Endometrium (tissue), 2 donors: ENCODE measurements at regions not wholly inside any gene's neighbourhood (a gene's known extent, or its start where the extent isn't known, plus 50 kb on each side); places are given as distances from the start of the nearest gene placed in this dataset.
"Not testable (repeated sequence)": the region's sequence is repeated elsewhere in the genome, so short reads cannot be mapped to it uniquely, and the experiment has no call there.

ENCODE experiments used
- FAIRE-seq: peaks from 2 replicates; lab custom pipeline; 2012; peaks lifted over from hg19 to GRCh38; lab: Jason Lieb, UNC
- donor health status: control.
- donor health status: control.

- FAIRE-seq: no peak
These were observed 890.3 kb upstream of the AUTS2 start for GRCh38 chr7:68707958-68708357.

- FAIRE-seq: no peak
These were observed 885.2 kb upstream of the AUTS2 start for GRCh38 chr7:68712956-68713495.

- not testable (repeated sequence) for FAIRE-seq
These were observed 884.1 kb upstream of the AUTS2 start for GRCh38 chr7:68714135-68714534.

GRCh38 chr7:68715907-68716306 lies 882.4 kb upstream of the AUTS2 start:
- FAIRE-seq: no peak

GRCh38 chr7:68717176-68717575 lies 881.1 kb upstream of the AUTS2 start:
- FAIRE-seq: no peak

- FAIRE-seq: no peak
These were observed 880.2 kb upstream of the AUTS2 start for GRCh38 chr7:68718097-68718551.

- no peak for FAIRE-seq
These were observed 877.6 kb upstream of the AUTS2 start for GRCh38 chr7:68720697-68721096.

- no peak for FAIRE-seq
These were observed 876.2 kb upstream of the AUTS2 start for GRCh38 chr7:68722044-68722443.

- FAIRE-seq: no peak
These were observed 873.3 kb upstream of the AUTS2 start for GRCh38 chr7:68724965-68725364.

GRCh38 chr7:68725843-68726785 lies 872.2 kb upstream of the AUTS2 start:
- no peak for FAIRE-seq

- FAIRE-seq: not testable (repeated sequence)
These were observed 869.6 kb upstream of the AUTS2 start for GRCh38 chr7:68728720-68729119.

- no peak for FAIRE-seq
These were observed 868.9 kb upstream of the AUTS2 start for GRCh38 chr7:68729371-68729770.

- no peak for FAIRE-seq
These were observed 868.1 kb upstream of the AUTS2 start for GRCh38 chr7:68730194-68730593.

- no peak for FAIRE-seq
These were observed 867.3 kb upstream of the AUTS2 start for GRCh38 chr7:68730964-68731363.

GRCh38 chr7:68733219-68734153 lies 864.8 kb upstream of the AUTS2 start:
- no peak for FAIRE-seq

- no peak for FAIRE-seq
These were observed 863.8 kb upstream of the AUTS2 start for GRCh38 chr7:68734431-68734830.

GRCh38 chr7:68739306-68739705 lies 859.0 kb upstream of the AUTS2 start:
- FAIRE-seq: no peak

- FAIRE-seq: no peak
These were observed 854.2 kb upstream of the AUTS2 start for GRCh38 chr7:68744036-68744435.

- no peak for FAIRE-seq
These were observed 849.1 kb upstream of the AUTS2 start for GRCh38 chr7:68748934-68749900.

GRCh38 chr7:68752485-68753178 lies 845.6 kb upstream of the AUTS2 start:
- FAIRE-seq: no peak

- no peak for FAIRE-seq
These were observed 843.9 kb upstream of the AUTS2 start for GRCh38 chr7:68754414-68754813.
